RKO (cell line): ENCODE measurements at regions not wholly inside any gene's neighbourhood (a gene's known extent, or its start where the extent isn't known, plus 50 kb on each side); places are given as distances from the start of the nearest gene placed in this dataset.

Experiments
- DNase-seq: peaks from one replicate; pipeline ENCODE4 v3.0.0-alpha.2; 2016; ENCODE audit warnings: low spot score

- peak; percentile 31 for DNase-seq
Observed at GRCh38 chr2:49255409-49255971, 101.2 kb upstream of the FSHR start.

- DNase-seq: no peak
Observed at GRCh38 chr2:49254401-49254800, 100.1 kb upstream of the FSHR start.

GRCh38 chr2:49251766-49252165 lies 97.5 kb upstream of the FSHR start:
- DNase-seq: peak; percentile 17

DNA sequence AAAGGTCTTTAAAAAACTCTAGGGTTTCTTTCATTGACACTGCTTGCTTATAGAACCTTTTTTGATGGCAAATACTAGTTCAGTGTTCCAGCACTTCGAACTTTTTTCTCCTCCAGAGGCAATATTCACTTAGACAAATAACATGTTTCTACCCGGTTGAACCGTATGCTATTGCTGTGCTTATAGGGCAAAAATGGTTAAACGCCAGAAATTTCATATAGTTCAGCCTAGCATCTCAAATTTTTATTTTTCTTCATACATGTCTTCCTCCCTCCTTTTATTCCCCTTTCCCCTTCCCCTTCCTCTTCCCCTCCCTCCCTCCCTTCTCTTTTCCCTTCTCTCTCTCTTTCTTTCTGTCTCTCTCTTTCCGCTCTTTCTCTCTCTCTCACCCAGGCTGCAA lies 96.9 kb upstream of the FSHR start:
- DNase-seq: no peak

DNA sequence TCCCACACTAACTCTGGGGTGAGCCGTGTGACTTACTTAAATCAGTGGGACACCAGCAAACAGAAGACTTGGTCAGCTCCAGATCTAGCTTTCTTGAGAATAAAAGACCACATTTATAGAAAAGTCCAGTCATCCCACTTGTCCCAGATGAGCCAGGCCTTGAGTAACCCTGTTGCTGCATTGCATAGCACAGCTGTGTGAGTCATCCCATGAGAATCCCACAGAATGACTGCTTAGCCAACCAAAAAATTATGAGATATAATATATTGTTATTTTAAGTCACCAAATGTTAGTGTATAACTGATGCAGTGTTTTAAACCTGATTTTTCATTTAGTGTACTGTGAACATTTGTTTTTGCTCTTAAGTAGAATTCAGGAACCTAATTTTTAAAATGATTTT lies 94.2 kb upstream of the FSHR start:
- DNase-seq: peak; percentile 89

GRCh38 chr2:49241991-49242390 lies 87.7 kb upstream of the FSHR start:
- DNase-seq: no peak

- DNase-seq: no peak
Observed at GRCh38 chr2:49241501-49241900, 87.2 kb upstream of the FSHR start.

- DNase-seq: peak; percentile 15
Observed at GRCh38 chr2:49240608-49241007, 86.3 kb upstream of the FSHR start.

DNA sequence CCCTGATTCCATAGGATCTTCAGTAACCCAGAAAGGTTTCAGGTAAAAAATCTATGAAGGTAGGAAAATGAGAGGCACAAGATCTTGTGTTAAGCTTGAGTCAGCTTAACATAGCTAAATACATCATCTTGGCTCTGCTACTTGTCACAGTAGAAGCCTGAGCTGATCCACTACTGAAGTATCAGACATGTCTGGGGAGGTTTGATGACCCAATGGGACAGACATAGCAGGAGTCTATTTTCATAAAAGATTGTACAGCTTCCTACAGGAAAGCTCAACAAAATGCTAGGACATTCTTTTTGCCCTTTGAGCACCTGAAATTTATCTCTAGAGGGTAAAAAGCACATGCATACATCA lies 84.3 kb upstream of the FSHR start:
- no peak for DNase-seq

- no peak for DNase-seq
Observed at GRCh38 chr2:49237867-49238603, 83.7 kb upstream of the FSHR start.

DNA sequence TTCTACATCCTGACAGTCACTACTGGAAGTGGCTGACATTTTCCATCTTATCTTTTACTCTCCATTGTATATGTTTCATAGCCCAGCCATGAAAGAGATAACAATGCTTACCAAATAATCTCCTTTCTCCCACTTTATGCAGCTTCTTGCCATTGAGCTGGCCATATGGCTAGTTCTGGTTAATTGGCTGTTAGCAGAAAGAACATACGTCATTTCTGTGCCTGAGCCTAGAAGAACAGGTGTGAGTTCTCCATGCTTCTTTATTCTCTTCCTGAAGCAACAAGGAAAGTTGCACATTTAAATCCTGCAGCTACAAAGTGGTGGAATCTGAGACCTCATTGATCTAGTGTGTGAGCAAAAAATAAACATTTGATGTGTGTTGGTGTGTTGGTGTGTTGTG lies 82.0 kb upstream of the FSHR start:
- no peak for DNase-seq

GRCh38 chr2:49226360-49226759 lies 72.0 kb upstream of the FSHR start:
- DNase-seq: no peak

GRCh38 chr2:49225126-49225525 lies 70.8 kb upstream of the FSHR start:
- DNase-seq: no peak

GRCh38 chr2:49224426-49225010 lies 70.2 kb upstream of the FSHR start:
- DNase-seq: no peak

- no peak for DNase-seq
Observed at GRCh38 chr2:49222975-49223528, 68.7 kb upstream of the FSHR start.

- no peak for DNase-seq
Observed at GRCh38 chr2:49219741-49220140, 65.4 kb upstream of the FSHR start.

GRCh38 chr2:49210191-49210590 lies 55.9 kb upstream of the FSHR start:
- no peak for DNase-seq

DNA sequence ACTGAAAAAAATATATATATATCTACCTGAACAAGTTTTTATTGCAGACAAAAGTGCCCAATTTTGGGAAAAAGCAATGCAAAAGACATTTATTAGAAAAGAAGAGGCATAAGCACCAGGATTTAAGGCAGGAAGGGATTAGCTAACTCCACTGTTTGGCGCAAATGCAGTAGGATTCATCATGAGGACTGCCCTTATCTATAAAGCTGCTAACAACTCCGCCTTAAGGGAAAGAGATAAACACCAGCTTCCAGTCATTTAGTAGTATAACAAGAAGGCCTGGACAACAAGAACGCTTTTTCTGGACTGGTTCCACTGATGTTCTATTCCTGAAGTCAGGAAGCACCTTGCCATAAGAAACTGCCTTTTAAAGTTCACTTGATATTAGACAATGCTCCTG lies 52.9 kb upstream of the FSHR start:
- DNase-seq: no peak
